ENCODE measurements at regions not wholly inside any gene's neighbourhood (a gene's known extent, or its start where the extent isn't known, plus 50 kb on each side); places are given as distances from the start of the nearest gene placed in this dataset.
"Not testable (repeated sequence)": the region's sequence is repeated elsewhere in the genome, so short reads cannot be mapped to it uniquely, and the experiment has no call there.

DNA sequence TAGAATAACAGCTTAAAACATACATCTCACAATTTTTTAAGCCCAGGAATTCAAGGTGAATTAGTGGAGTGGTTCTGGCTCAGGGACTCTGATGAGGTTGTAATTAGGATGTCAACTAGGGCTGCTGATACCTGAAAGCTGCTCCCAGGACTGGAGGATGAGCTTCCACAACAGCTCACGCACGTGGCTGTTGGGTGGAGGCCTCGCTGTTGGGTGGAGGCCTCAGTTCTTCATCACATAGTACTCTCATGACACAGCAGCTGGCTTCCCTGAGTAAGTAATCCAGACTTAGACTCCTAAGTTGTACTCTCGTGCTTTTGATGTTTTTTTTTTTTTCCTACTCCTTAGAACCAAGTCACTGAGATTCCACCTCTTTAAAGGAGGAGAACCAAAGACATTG lies 577.1 kb upstream of the PRR20A start:
- WGBS = 65% methylated on average over 4 of the region's 4 CpGs
- Histone ChIP-seq H3K4me3 (no peak overlapping the region), H3K9me3 (no peaks in the 10 kb centered on the region), H3K27me3 (no peaks in the 10 kb centered on the region), H3K36me3 (no peaks in the 10 kb centered on the region), H3K27ac (no peak overlapping the region), H3K4me1 (no peaks in the 10 kb centered on the region)
- no peak for TF ChIP-seq CTCF (IDR thresholded peaks at IDR 0.05)
- DNase-seq (ENCODE audit: low spot score in 2 of 2) = no peak

DNA sequence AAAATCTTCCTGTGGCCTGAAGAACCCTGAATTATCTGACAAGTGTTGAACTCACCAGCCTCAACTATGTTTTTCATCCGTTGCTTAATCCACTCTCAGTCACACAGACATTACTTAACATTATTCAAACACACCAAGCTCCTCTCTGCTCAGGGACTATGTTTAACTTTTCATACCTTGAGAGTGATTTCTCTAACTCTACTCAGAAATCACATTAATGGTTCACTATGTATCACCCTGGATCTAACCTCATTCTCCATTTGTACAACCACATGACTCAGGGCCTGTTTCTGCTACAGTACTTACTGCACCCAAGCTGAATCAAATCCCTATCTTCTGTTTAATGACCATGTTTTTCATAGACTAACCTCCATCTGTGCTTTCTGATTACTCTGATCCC lies 553.7 kb upstream of the PRR20A start:
- H3K36me3 ChIP-seq = no peaks in the 10 kb centered on the region
- DNase-seq (ENCODE audit: low spot score in 2 of 2) = no peak
- WGBS = 79% methylated on average over 1 of the region's 1 CpG
- H3K27ac ChIP-seq = no peak overlapping the region
- no peaks in the 10 kb centered on the region for H3K9me3 ChIP-seq
- H3K4me3 ChIP-seq = no peak overlapping the region
- TF ChIP-seq EP300 (IDR thresholded peaks at IDR 0.05) (no peak), POLR2A (IDR thresholded peaks at IDR 0.05) (no peak), POLR2AphosphoS5 (IDR thresholded peaks at IDR 0.05) (no peak), CTCF (IDR thresholded peaks at IDR 0.05) (no peak)
- no peaks in the 10 kb centered on the region for H3K27me3 ChIP-seq
- no peaks in the 10 kb centered on the region for H3K4me1 ChIP-seq

- TF ChIP-seq EP300 (IDR thresholded peaks at IDR 0.05) = no peak
- Histone ChIP-seq H3K27ac (no peak overlapping the region), H3K4me1 (no peaks in the 10 kb centered on the region), H3K9me3 (peaks cover 11% of the 10 kb centered on the region), H3K36me3 (no peaks in the 10 kb centered on the region), H3K4me3 (no peak overlapping the region), H3K27me3 (no peaks in the 10 kb centered on the region)
- no peak for DNase-seq (ENCODE audit: low spot score in 2 of 2)
- WGBS = 89% methylated on average over 4 of the region's 4 CpGs
Observed at GRCh38 chr13:56615572-56615971, 525.1 kb upstream of the PRR20A start.

GRCh38 chr13:56622840-56623239 lies 517.9 kb upstream of the PRR20A start:
- Histone ChIP-seq H3K27ac (no peak overlapping the region), H3K9me3 (peaks cover 10% of the 10 kb centered on the region), H3K4me3 (no peak overlapping the region), H3K27me3 (no peaks in the 10 kb centered on the region), H3K4me1 (no peaks in the 10 kb centered on the region), H3K36me3 (no peaks in the 10 kb centered on the region)
- DNase-seq (ENCODE audit: low spot score in 2 of 2) = no peak
- 17% methylated on average over 1 of the region's 4 CpGs for WGBS
- TF ChIP-seq POLR2A (IDR thresholded peaks at IDR 0.05) (no peak), CTCF (IDR thresholded peaks at IDR 0.05) (no peak), EP300 (IDR thresholded peaks at IDR 0.05) (no peak), POLR2AphosphoS5 (IDR thresholded peaks at IDR 0.05) (no peak)

- H3K27ac ChIP-seq; H3K36me3 ChIP-seq; H3K27me3 ChIP-seq; H3K4me3 ChIP-seq; H3K4me1 ChIP-seq; DNase-seq (ENCODE audit: low spot score in 2 of 2): not testable (repeated sequence)
- H3K9me3 ChIP-seq = peaks cover 15% of the 10 kb centered on the region
- 87% methylated on average over 6 of the region's 6 CpGs for WGBS
Observed at GRCh38 chr13:56628886-56629285, 511.8 kb upstream of the PRR20A start.

GRCh38 chr13:56631060-56631459 lies 509.7 kb upstream of the PRR20A start:
- WGBS = 86% methylated on average over 3 of the region's 3 CpGs
- DNase-seq (ENCODE audit: low spot score in 2 of 2) = not testable (repeated sequence)
- peaks cover 14% of the 10 kb centered on the region for H3K9me3 ChIP-seq

GRCh38 chr13:56653043-56653442 lies 487.7 kb upstream of the PRR20A start:
- no peak for DNase-seq (ENCODE audit: low spot score in 2 of 2)
- Histone ChIP-seq H3K4me1 (no peaks in the 10 kb centered on the region), H3K27ac (no peak overlapping the region), H3K9me3 (no peaks in the 10 kb centered on the region), H3K4me3 (no peak overlapping the region), H3K36me3 (no peaks in the 10 kb centered on the region), H3K27me3 (no peaks in the 10 kb centered on the region)
- WGBS = 62% methylated on average over 2 of the region's 2 CpGs
- TF ChIP-seq EP300 (IDR thresholded peaks at IDR 0.05) (no peak), POLR2A (IDR thresholded peaks at IDR 0.05) (no peak), CTCF (IDR thresholded peaks at IDR 0.05) (no peak), POLR2AphosphoS5 (IDR thresholded peaks at IDR 0.05) (no peak)

More at GRCh38 chr13:56631060-56631459, 509.7 kb upstream of the PRR20A start:
- not testable (repeated sequence) for H3K36me3 ChIP-seq, H3K4me1 ChIP-seq, H3K27ac ChIP-seq, H3K4me3 ChIP-seq, H3K27me3 ChIP-seq

All from suprapubic skin (tissue), 4 donors.